GM06990 (cell line): ENCODE measurements at regions not wholly inside any gene's neighbourhood (a gene's known extent, or its start where the extent isn't known, plus 50 kb on each side); places are given as distances from the start of the nearest gene placed in this dataset.

Experiments used
- DNase-seq: peaks from one replicate; pipeline ENCODE4 v3.0.0-alpha.2; 2011; ENCODE audit not compliant: insufficient read length; ENCODE audit errors: extremely low read depth
- H3K27me3 ChIP-seq: replicated peaks from 2 replicates; pipeline ENCODE4 v1.6.0; 2011; ENCODE audit warnings: low read length; ENCODE audit not compliant: control insufficient read depth, insufficient read depth
- H3K36me3 ChIP-seq: 2 replicates; pipeline ENCODE4 v1.5.1; 2011; ENCODE audit warnings: low read length; ENCODE audit not compliant: control insufficient read depth, insufficient read depth
- H3K4me3 ChIP-seq: replicated peaks from 2 replicates; pipeline ENCODE4 v1.5.1; 2011; ENCODE audit warnings: low read depth, mild to moderate bottlenecking, control low read depth, low read length
- TF ChIP-seq, protein P1 (sequence below): IDR thresholded peaks from 2 replicates; pipeline ENCODE4 v1.5.1; 2011; ENCODE audit warnings: low read length, control low read depth, mild to moderate bottlenecking, inconsistent platforms; ENCODE audit not compliant: insufficient read depth, poor library complexity, severe bottlenecking

DNA sequence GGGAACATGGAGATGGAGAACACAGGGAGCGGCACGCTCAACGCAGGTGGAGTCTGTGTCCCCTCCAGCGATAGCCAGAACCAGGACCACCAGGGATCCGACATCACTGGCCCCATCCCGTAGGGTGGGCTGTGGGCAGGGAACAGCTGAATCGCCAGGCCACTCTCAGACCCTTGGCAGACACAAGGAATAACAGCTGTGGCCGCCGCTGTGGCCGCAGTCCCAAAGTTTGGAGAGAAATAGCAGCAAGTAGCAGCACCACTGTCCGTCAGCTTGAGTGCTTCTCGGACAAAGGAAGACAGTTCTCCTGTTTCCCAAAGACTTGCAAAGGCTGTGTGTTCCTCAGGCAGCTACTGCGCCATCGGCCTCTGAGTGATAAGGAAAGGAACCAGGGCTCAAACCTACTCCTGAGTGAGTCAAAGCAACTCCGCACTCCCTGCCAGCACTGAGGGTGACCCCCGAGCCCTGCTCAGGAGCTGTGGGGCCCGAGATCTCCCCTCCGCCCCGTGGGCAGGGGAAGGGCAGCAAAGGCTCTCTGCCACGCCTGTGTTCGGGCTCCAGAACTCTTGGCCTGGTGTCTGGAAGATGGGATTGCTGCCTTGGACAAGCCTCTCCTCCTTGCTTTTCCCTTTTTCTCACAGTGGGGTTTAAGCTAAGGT lies 82.3 kb upstream of the FAM20C start:
- H3K4me3 ChIP-seq = no peak overlapping the region
- H3K36me3 ChIP-seq = no peaks in the 10 kb centered on the region
- peaks cover 2% of the 10 kb centered on the region; the same call in 1 of the 2 replicates for H3K27me3 ChIP-seq
- TF ChIP-seq, protein P1, sequence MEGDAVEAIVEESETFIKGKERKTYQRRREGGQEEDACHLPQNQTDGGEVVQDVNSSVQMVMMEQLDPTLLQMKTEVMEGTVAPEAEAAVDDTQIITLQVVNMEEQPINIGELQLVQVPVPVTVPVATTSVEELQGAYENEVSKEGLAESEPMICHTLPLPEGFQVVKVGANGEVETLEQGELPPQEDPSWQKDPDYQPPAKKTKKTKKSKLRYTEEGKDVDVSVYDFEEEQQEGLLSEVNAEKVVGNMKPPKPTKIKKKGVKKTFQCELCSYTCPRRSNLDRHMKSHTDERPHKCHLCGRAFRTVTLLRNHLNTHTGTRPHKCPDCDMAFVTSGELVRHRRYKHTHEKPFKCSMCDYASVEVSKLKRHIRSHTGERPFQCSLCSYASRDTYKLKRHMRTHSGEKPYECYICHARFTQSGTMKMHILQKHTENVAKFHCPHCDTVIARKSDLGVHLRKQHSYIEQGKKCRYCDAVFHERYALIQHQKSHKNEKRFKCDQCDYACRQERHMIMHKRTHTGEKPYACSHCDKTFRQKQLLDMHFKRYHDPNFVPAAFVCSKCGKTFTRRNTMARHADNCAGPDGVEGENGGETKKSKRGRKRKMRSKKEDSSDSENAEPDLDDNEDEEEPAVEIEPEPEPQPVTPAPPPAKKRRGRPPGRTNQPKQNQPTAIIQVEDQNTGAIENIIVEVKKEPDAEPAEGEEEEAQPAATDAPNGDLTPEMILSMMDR = no peak
- no peak for DNase-seq

DNA sequence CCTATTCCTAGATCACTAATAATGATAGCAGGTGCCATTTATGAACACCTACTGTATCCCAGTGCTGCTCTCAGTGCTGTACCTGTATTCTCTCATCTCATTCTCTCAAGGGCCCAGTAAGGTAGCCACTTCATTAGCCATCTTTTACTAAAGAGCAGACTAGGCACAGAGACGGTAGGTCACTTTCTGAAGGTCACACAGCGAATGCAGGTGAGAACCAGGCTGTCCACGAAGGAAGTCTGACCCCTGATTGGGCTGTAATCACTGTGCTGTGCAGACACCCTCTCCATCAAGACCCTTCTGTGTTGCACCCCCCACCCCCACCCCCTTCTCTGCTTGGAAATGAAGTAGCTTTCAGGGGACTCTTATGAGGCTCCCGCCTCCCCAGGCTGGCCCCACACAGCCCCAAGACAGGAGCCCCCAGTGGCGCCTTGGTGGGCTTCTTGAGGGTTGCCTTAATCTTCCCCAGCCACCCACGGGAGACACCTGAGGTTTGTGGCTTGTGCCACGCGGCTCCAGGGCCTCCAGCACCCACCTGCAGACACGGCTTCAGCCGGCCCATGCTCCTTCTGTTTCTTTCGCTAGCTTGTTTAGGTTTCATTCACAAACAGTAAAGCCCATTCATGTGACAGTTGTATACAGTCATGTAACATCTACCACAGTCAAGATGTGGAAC lies 81.7 kb upstream of the FAM20C start:
- Histone ChIP-seq H3K4me3 (no peak overlapping the region), H3K36me3 (no peaks in the 10 kb centered on the region), H3K27me3 (peaks cover 2% of the 10 kb centered on the region; the same call in 1 of the 2 replicates)
- TF ChIP-seq, protein P1 = no peak
- DNase-seq = no peak

DNA sequence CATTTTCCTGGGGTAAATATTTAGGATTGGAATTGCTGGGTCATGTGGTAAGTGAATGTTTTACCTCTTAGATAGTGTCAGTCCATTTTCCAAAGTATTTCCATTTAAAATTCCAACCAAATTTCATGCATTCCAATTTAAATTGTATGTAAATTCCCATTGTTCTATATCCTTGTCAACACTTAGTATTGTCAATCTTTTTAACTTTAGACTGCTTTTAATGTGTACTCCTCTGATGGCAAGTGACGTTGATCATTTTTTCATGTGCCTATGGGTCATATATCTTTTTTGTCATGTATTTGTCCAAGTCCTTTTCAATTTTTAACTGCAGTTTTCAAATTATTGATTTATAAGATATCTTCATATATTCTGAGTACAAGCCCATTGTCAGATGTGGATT lies 80.8 kb upstream of the FAM20C start:
- Histone ChIP-seq H3K4me3 (no peak overlapping the region), H3K27me3 (peaks cover 2% of the 10 kb centered on the region; the same call in 1 of the 2 replicates), H3K36me3 (no peaks in the 10 kb centered on the region)
- TF ChIP-seq, protein P1 = no peak
- DNase-seq = no peak

DNA sequence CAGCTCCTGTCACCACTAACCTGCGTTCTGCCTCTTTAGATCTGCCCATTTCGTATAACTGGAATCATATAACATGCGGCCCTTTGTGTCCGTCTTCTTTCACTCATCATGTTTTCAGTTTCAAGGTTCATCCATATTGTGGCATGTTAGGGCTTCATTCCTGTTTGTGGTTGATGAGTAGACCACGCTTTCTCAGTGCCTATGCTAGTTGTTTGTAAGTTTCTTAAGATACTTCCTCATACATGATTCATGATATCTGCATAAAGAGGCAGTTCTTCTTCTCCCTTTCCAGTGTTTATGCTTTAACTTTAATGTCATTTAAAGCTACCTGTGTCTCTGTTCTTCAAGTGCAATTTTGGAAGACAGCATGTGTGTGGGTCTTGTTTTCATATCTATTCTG lies 79.5 kb upstream of the FAM20C start:
- peaks cover 1% of the 10 kb centered on the region; the same call in 1 of the 2 replicates for H3K27me3 ChIP-seq
- TF ChIP-seq, protein P1 = no peak

DNA sequence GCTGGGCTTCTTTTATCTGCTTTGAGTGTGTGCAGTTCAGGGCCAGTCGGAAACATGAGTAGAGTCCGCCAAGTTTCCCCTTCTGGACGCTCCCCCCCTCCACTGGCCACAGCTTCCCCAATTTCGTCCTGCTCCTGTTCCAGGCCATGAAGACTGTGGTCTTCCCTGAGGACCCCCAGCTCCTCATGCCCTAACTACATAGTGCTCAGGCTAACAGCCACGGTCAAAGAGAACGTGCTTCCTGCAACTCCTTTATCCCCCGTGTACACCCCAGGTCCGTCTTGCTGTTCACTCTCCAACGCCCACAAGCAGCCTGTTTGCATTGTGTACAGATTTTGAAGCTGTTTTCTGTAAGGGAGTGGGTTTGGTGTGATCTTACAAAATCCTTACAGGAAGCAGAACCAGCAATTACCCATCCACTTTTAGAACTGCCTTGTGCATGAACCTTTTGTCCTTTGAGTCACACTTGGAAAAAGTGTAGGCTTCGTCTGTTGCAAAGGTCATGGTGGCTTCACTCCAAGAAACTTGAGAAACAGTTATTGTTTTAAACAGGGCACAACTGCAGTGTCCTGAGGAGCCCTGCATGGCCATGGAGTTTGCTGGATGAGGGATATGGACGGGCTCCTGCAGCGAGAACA lies 77.0 kb upstream of the FAM20C start:
- no peaks in the 10 kb centered on the region for H3K36me3 ChIP-seq
- no peaks in the 10 kb centered on the region; the same call in 1 of the 2 replicates for H3K27me3 ChIP-seq
- no peak for DNase-seq
- H3K4me3 ChIP-seq = no peak overlapping the region
- TF ChIP-seq, protein P1 = no peak

More for the DNA sequence above, 79.5 kb upstream of the FAM20C start:
- no peak for DNase-seq
- Histone ChIP-seq H3K36me3 (no peaks in the 10 kb centered on the region), H3K4me3 (no peak overlapping the region)
